ENCODE measurements at regions not wholly inside any gene's neighbourhood (a gene's known extent, or its start where the extent isn't known, plus 50 kb on each side); places are given as distances from the start of the nearest gene placed in this dataset.

DNA sequence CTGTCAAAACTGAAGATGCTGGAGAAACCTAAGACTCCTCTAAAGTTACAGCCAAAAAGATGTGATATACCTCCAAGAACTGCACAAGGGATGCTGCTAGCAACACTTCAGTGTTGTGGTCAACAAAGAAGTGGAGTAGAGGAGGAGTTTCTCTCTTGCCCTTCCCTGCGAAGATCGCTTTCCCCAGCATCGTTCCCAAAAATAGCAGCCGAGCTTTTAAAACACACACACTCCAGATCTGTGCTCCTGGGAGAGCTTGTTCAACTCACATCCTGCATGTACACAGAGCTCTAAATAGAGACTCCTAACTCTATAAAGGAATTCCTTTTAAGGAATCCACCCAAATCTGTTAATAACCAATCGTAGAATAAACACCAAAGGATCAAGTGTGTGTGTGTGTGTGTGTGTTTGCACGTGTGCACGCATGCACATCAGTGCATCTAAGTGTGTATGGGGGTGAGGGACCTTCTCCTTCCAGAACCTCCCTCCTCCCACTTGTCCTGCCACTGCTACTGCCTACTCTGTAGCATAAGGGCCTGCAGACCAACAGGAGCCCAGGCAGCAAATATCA, 58.5 kb downstream of the PSMG1 start:
- DNase-seq (ENCODE audit: low read depth in 2 of 2, low spot score in 1 of 2): no peak

DNA sequence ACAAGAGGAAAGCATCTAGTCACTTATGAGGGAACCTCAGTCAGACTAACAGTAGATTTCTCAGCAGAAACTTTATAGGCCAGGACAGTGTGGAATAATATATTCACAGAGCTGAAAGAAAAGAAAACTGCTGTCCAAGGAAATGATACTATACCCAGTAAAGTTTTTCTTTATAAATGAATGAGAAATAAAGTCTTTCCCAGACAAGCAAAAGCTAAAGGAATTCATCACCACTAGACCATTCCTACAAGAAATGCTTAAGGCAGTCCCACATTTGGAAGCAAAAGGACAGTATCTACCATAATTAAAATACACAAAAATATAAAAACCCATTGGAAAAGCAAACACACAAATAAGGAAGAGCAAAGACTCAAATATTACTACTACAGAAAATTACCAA, 59.9 kb downstream of the PSMG1 start:
- no peak for DNase-seq (ENCODE audit: low read depth in 2 of 2, low spot score in 1 of 2)

DNA sequence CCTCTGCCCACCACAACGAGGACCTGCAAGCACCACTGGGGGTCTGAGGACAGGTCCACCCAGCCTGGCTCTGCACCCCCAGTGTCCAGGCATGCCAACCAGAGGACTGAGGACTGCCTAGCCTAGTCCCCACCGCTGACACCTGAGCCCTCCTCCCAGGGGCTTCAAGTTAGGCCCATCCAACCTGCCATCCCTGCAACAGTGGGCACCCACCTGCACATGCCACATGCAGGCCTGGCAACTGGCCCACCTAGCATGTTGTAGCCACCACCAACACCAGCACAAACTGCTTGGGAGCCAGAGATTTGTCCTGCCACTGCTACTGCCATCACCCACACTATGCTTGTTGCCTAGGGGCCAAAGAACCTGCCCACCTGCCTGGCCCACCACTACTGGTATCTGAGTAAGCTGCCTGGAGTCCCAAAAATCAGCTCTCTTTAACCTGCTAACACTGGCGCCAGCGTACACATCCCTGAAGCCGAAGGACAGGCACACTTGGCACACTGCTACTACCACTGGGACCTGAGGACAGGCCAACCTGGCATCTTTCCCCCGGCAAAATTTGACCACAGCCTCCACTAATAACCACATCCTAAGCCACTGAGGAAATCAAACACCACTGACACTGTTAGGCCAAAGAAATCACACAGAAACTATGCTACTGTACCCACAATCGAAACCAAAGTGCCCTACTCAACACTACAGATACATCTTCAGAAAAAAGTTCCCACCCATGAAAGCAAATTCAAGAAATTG, 61.5 kb downstream of the PSMG1 start:
- no peak for DNase-seq (ENCODE audit: low read depth in 2 of 2, low spot score in 1 of 2)

DNA sequence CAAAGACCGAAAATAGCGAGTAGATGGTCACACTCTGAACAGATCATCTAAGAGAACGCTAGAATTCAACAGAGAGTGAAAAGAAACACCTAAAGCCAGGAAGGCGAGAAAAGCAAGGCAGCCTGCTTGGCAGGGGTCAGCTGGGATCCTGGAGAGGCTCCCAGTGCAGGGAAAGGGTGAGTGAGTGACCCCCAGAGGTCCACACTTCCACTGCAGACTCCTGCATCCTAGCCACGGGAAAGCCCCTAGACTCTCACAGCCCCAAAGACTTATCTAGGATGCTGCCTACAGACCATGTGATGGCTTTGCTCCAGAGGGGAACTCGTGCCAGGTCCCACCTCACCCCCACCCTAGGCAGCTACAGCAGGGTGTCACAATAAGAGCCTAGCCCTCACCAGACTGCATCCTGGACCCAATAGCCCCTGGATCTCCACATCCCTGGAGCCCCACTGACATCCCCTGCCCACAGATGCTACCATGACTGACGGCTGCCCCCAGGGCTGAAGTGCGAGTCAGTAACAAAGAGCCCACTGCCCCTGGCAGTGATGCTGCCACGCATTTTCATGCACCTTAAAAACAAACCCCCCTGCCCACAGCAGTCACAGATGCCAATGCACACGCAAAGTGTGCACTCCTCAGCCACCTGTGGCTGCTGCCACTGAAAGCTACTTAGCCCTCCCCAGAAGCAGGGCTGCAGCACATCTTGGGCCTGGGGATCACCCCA, 62.2 kb downstream of the PSMG1 start:
- DNase-seq (ENCODE audit: low read depth in 2 of 2, low spot score in 1 of 2): no peak

DNA sequence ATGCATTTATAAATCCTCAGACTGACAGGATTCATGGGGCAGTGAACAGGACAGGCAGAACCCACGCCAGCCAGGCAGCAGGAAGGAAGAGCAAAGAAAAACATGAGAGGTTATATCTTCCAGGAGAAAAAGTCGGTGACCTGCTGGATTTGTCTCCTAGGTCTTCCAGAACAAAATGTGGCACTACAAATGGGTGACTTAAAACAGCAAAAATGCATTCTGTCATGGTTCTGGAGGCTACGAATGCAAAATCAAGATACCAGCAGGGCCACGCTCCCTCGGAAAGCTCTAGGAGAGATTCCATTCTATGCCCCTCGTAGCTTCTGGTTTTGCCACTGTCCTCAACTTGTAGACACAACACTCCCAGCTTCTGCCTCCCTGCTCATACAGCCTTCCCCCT, 63.4 kb downstream of the PSMG1 start:
- DNase-seq (ENCODE audit: low read depth in 2 of 2, low spot score in 1 of 2): no peak

DNA sequence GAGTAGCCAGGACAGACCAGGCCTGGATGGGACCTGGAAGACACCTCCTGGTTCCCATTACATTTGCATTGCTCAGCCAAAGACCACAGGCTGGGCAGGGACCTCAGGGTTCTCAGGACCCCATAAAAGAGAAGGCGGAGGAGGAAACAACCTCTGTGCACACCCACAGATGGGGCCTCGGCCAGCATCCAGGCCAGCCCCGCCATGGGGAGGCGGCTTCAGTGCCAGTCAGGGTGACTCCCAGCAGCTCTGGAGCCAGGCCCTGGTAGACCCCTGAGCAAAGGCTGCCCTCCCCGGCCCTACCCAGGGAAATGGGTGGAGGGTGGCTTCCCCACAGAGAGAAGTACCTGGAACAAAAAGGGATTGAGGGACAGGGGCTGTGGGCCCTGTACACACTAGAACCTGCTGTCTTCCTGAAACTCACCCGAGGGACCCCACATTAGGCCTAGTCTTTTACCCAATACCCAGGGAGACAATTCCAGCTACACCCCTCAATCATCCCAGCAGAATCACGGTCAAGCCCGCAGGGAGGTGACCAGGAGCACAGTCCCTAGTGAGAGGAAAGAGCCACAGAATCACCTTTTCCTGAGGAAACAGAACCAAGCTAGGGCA, 64.5 kb downstream of the PSMG1 start:
- no peak for DNase-seq (ENCODE audit: low read depth in 2 of 2, low spot score in 1 of 2)

DNA sequence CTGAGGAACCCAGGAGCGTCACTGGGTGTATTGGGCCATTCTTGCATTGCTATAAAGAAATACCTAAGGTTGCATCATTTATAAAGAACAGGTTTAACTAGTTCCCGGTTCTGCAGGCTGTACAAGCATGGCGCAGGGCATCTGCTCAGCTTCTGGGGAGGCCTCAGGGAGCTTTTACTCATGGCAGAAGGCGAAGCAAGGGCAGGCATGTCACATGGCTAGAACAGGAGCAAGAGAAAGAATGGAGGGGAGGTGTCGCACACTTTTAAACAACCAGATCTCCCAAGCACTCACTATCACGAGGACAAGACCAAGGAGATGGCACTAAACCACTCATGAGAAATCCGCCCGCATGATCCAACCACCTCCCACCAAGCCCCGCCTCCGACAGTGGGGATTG, 65.2 kb downstream of the PSMG1 start:
- no peak for DNase-seq (ENCODE audit: low read depth in 2 of 2, low spot score in 1 of 2)

DNA sequence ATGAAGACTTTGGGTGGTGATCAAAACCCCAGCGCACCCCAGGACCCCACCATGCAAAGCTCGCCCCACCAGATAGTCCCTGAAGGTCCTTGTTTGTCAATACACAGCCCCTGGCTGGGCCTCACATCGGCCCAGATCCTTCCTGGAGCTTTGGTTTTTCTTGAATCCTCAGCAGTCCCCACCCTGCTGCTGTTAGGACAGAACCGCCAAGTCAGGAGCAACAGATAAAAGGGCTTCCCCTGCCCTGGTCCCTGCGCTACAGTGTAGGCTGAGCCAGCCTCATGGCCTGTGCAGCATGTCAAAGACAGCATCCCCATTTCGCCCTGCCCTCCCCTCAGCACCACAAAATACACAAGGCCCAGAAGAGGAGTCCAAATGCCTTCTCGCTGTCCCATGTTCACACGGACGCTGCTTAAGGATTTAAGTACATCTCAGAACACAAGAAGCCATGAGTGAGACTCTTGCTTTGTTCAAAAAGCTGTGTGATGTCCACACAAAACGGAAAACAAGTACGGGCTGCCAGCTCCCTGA, 65.7 kb downstream of the PSMG1 start:
- no peak for DNase-seq (ENCODE audit: low read depth in 2 of 2, low spot score in 1 of 2)

DNA sequence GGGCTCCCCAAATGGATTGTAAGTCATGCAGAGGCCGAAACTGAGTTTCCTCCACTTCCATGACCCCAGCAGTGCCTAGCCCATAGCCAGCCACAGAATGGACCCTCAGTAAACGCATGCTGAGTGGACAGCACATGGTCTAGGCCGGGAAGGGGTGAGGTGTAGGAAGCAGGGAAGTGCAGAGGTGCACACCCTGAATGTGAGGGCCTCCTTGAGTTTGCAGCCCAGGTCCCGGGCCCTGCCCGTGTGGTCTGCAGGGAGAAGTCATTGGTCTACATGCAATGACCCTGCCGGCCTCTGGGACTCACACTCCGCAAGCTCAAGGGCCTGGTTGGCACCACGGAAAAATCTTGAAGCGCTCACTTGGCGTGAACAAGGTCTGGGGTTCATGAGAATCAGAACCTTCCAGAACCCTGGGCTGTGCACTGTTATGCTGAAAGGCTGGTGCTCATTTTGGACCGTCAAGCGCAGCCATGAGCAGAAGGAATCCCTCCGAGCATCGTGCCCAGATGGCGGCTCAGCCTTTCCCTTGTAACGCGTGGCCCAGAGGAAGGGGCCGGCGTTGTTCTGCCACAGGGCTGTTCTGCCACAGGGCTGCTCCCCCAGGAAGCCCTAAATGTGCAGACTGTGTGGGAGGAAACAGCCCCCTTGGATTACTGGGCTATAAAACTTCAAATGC, 66.4 kb downstream of the PSMG1 start:
- DNase-seq (ENCODE audit: low read depth in 2 of 2, low spot score in 1 of 2): no peak

DNA sequence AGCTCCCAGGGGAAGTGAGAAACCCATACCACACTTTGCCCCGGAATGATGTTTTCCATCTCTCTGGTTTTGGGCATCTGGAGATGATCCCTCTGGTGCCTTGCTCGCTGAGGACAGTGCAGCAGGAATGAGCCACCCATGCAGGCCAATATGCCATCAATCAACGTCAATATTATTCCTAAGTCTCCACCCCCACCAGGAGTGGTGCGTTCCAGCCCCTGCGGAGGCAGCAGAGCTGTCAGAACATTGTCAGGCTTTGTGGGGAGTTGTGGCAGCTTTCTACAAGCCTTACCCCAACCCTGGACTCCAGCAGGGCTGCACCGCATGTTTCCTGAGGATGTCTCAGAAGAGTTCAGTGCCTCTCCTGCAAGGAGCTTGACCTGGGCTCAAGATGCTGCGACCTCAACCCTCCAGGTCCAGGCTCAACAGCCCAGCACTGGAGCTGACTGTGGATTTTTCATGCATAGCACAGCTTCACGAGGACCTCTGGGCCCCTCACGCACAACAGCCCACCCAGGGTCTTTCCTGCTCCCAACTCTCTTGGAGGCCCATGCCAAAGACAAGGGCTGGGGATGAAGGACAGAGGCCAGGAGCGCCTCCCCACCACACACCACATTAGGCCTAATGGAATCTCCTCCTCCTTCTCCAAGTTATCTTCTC, 67.5 kb downstream of the PSMG1 start:
- no peak for DNase-seq (ENCODE audit: low read depth in 2 of 2, low spot score in 1 of 2)

DNA sequence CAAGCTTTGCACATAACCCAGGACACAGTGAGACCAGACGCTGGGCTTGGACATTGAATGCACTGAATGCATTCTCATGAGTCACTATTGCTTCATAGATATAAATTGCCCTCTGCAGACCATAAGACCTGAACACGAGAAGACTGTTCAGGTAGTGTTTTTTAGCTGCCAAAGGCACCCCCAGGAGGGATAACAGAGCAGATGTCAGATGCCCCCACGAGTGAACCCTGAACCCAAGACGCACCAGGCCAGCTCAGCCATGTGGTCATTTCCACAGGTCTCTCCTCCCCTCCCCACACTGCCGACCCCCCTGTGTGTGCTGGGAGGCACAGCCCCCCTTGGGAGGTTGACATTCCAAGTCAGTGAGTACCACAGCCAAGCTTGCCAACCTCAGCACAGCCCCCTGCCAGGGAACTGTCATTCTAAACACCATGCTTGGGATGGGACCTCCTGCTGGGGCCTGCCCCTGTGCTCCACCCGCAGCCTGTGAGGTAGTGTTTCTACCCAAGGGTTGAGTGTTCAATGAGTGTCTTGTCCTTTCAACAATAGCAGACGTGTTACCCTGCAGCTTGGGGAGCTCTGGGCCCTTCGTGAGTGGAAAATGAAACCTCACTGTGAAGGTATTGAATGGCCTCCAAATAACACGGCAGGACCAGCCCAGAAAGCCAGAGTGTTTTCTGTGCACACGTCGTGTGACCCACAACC, 68.2 kb downstream of the PSMG1 start:
- DNase-seq (ENCODE audit: low read depth in 2 of 2, low spot score in 1 of 2): no peak

DNA sequence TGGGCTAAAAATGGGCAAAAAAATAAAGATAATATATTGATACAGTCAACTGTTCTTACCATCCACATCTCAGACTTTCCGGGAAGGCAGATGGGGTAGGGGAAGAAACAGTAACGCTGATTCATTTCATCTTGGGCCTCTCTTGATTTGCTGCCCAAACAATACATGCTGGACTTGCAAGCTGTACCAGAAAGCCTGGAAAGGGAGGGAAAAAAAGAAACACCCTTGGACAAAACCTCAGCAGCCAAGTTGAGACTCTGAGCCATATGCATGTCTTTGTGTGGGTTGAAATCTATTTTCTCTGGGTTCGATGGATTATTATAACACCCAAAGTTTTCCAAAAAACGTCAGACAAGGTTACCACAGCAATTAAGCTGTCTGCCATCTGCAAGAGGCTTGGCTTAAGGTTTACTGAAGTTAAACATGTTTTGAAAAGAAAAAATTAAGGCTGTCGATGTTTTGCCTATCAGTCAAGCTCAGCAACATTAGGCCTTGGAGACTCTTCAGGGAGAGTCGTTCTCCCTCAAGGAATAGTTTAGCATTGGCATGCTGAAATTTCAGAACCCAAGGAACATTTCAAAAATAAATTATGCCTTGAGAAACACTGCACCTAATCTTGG, 71.2 kb downstream of the PSMG1 start:
- no peak for DNase-seq (ENCODE audit: low read depth in 2 of 2, low spot score in 1 of 2)

DNA sequence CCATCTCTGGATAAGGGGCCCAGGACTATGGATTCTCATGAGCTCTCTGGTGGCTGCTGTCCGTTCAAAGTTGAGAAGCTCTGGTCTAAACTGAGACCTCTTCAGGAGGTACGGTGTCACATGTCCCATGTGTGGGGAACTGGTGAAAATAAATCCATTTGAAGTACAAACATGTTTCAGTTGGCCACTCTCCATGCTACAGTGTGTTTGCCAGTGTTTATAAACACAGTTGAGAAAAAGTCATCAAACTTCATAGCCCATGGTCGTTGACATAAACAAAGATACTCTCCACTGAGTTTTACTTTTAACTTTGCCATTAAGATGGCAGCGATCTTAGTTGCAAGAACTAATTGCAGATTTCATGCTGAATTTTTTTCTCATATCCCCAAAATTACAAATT, 72.8 kb downstream of the PSMG1 start:
- DNase-seq (ENCODE audit: low read depth in 2 of 2, low spot score in 1 of 2): no peak

DNA sequence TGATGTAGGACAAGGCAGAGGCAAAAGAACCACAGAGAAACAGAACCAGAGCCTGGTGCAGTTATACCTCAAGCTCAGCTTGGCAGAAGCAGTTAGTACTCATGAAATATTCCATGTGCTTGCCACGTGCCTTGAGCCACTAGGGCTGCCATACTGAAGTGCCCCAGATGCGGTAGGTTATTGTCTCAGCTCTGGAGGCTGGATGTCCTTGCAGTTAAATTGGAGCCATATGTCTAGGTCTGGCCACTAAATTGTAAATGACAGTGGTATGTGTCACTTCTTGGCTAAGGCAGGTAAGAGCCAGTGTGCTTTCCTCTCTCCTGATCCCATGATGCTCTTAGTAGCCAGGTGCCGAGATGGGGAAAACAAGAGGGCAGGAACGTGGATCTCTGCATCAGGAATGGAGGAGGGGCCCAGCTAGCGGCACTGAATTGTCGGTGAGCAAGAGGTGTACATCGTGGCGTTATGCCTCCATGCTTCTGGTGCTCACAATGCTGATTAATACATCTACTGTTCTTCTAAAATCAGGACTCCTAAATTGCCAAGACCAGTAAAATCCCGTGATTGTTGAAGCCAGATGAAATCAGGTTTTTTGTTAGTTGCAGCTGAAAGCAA, 73.5 kb downstream of the PSMG1 start:
- DNase-seq (ENCODE audit: low read depth in 2 of 2, low spot score in 1 of 2): no peak

DNA sequence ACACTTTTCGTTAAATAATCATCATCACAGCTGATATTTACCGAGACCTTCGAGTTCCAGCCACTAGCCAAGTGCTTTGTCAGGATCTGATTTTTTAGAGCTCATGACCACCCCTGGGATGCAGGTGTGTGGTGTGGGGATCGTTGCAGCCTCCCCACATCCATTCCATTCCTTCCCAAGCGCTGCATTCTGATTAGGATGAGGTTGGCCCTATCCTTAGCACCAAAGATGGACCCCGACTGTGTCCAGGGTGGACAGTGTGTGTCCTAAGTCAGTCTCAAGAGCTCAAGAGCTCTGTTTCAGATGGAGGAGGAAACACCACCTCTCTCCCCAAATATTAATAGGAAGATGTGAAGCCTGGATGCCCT, 74.1 kb downstream of the PSMG1 start:
- DNase-seq (ENCODE audit: low read depth in 2 of 2, low spot score in 1 of 2): no peak

DNA sequence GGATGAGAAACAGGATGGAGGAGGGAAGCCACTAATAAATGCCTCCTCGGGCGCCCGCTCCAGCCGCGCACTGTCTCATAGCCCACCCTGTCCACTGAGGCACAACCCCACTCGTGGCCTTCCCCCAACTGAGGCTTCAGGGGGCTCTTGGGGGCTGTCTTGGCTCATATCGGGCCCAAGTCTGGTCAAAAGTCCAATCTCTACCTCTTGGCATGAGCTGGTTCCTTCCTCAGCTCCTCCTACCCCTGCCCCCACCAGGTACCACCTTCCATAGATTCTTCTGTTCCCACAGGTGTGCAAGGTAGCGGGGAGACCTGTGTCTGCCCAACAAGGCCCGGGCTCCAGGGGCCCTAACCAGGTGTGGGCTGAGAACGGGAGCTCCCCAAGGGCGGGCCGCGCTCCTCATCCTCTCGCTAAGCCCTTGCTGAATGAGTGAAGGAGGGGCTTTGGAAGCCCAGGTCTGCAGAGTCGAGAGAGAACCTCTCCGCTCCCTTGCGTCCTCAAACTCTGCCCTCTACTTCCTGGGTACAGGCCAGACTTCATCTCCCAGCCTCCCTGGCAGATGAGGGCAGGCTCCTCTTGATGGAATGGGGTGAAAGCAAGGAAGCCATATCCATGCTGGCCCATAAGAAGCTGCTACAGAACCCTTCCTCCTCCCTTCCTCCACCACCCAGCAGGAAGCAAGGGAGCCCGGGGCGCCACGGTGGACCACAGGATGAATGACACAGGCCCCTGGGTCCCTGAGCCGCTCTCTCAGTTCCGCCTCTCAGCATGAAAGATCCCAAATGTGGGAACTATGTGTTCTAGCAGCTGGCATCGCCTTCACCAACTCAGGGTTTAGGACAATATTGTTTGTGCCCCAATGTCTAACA, 74.7 kb downstream of the PSMG1 start:
- DNase-seq (ENCODE audit: low read depth in 2 of 2, low spot score in 1 of 2): no peak

DNA sequence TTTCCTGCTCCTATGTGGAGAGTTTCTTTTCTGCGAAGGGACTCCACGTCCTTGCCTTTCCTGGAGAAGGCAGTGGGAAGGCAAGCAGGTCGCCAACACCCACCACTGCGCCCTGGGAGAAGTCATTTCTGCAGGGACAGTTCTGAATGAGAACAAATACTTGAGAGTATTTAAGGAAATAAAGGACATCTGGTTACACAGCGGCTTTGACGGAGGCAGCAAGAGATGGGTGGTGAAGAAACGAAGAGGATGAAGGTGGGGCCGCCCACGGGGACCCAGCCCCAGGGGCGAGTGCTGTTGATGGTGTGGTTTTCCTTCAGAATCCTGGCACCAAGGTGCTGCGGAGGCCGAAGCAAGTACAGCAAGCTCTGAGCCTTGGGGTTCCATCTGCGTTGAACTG, 75.5 kb downstream of the PSMG1 start:
- DNase-seq (ENCODE audit: low read depth in 2 of 2, low spot score in 1 of 2): no peak

DNA sequence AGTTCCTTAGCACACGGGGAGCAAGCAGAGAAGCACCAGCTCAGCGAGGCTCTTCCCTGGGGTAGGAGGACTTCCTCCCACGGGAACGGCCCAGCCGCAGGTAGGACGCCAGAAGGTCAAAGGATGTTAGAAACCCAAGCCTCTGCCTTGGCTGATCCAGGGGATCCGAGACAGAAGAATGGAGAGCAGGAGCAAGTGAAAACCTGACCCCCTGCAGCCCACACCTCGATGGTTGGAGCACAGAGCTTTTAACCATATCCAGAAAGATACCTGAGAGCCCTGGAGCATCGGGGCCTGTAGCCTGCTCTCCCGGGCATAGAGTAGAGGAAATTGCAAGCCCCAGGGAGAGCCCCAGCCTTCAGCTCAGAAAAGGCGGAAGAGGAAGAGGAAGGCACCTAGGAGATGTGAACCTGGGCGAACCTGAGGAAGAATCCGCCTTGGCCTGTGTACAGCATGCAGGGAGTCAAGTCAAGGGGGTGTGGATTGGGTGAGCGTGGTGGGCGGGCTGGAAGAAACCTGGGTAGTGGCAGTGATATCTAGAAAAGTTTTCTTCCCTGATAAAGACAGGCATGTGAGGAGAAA, 76.3 kb downstream of the PSMG1 start:
- DNase-seq (ENCODE audit: low read depth in 2 of 2, low spot score in 1 of 2): no peak

Data from stimulated activated CD8-positive, alpha-beta memory T cell treated with anti-CD3 and anti-CD28 coated beads, Interleukin-4, amount 100 ng/mL, for 4 hours (primary cell).